ENCODE measurements at regions not wholly inside any gene's neighbourhood (a gene's known extent, or its start where the extent isn't known, plus 50 kb on each side); places are given as distances from the start of the nearest gene placed in this dataset.

GRCh38 chr3:74106925-74107324 is 482.2 kb upstream of the PDZRN3 start:
- H3K4me3 ChIP-seq (ENCODE audit: low read depth, low read length) = no peak overlapping the region
- no peaks in the 10 kb centered on the region for H3K36me3 ChIP-seq (replicated peaks)
- no peaks in the 10 kb centered on the region for H3K27me3 ChIP-seq (replicated peaks)
- DNase-seq = no peak
- in situ Hi-C loops (cut with HindIII; ENCODE audit: low pct_ligation_motif_present, low sequenced_read_pairs) = no loop called here
- TF ChIP-seq CTCF (IDR thresholded peaks at IDR 0.05; ENCODE audit: low read depth, low read length, missing control alignments) = no peak
- no peak overlapping the region for H3K27ac ChIP-seq

GRCh38 chr3:74091204-74091603 is 466.5 kb upstream of the PDZRN3 start:
- in situ Hi-C loops (cut with HindIII; ENCODE audit: low pct_ligation_motif_present, low sequenced_read_pairs) = no loop called here
- Histone ChIP-seq H3K36me3 (replicated peaks) (no peaks in the 10 kb centered on the region), H3K4me3 (ENCODE audit: low read depth, low read length) (no peak overlapping the region), H3K27ac (no peak overlapping the region), H3K27me3 (replicated peaks) (no peaks in the 10 kb centered on the region)
- no peak for TF ChIP-seq CTCF (IDR thresholded peaks at IDR 0.05; ENCODE audit: low read depth, low read length, missing control alignments)
- no peak for DNase-seq

GRCh38 chr3:74089814-74090213 is 465.1 kb upstream of the PDZRN3 start:
- no peak for DNase-seq
- H3K27ac ChIP-seq = no peak overlapping the region
- no peaks in the 10 kb centered on the region for H3K27me3 ChIP-seq (replicated peaks)
- no peak overlapping the region for H3K4me3 ChIP-seq (ENCODE audit: low read depth, low read length)
- no peak for TF ChIP-seq CTCF (IDR thresholded peaks at IDR 0.05; ENCODE audit: low read depth, low read length, missing control alignments)
- no peaks in the 10 kb centered on the region for H3K36me3 ChIP-seq (replicated peaks)
- in situ Hi-C loops (cut with HindIII; ENCODE audit: low pct_ligation_motif_present, low sequenced_read_pairs) = no loop called here

- no peak for TF ChIP-seq CTCF (IDR thresholded peaks at IDR 0.05; ENCODE audit: low read depth, low read length, missing control alignments)
- H3K36me3 ChIP-seq (replicated peaks) = no peaks in the 10 kb centered on the region
- H3K4me3 ChIP-seq (ENCODE audit: low read depth, low read length) = no peak overlapping the region
- no peaks in the 10 kb centered on the region for H3K27me3 ChIP-seq (replicated peaks)
- in situ Hi-C loops (cut with HindIII; ENCODE audit: low pct_ligation_motif_present, low sequenced_read_pairs) = no loop called here
- no peak overlapping the region for H3K27ac ChIP-seq
- DNase-seq = no peak
Observed at GRCh38 chr3:74080056-74080461, 455.3 kb upstream of the PDZRN3 start.

GRCh38 chr3:74075241-74075640 is 450.5 kb upstream of the PDZRN3 start:
- no peak overlapping the region for H3K4me3 ChIP-seq (ENCODE audit: low read depth, low read length)
- H3K27ac ChIP-seq = no peak overlapping the region
- in situ Hi-C loops (cut with HindIII; ENCODE audit: low pct_ligation_motif_present, low sequenced_read_pairs) = no loop called here
- no peak for TF ChIP-seq CTCF (IDR thresholded peaks at IDR 0.05; ENCODE audit: low read depth, low read length, missing control alignments)
- no peak for DNase-seq
- no peaks in the 10 kb centered on the region for H3K36me3 ChIP-seq (replicated peaks)
- no peaks in the 10 kb centered on the region for H3K27me3 ChIP-seq (replicated peaks)

- Histone ChIP-seq H3K27ac (no peak overlapping the region), H3K27me3 (replicated peaks) (no peaks in the 10 kb centered on the region), H3K4me3 (ENCODE audit: low read depth, low read length) (no peak overlapping the region), H3K36me3 (replicated peaks) (no peaks in the 10 kb centered on the region)
- no peak for TF ChIP-seq CTCF (IDR thresholded peaks at IDR 0.05; ENCODE audit: low read depth, low read length, missing control alignments)
- in situ Hi-C loops (cut with HindIII; ENCODE audit: low pct_ligation_motif_present, low sequenced_read_pairs) = no loop called here
- no peak for DNase-seq
Observed at GRCh38 chr3:74074700-74075099, 450.0 kb upstream of the PDZRN3 start.

Data from brain microvascular endothelial cell (primary cell).